ENCODE measurements at regions not wholly inside any gene's neighbourhood (a gene's known extent, or its start where the extent isn't known, plus 50 kb on each side); places are given as distances from the start of the nearest gene placed in this dataset.

GRCh38 chr5:89080467-89081116, 197.6 kb upstream of the MEF2C start:
- TF ChIP-seq EZH2phosphoT487 (IDR thresholded peaks at IDR 0.05; ENCODE audit: borderline replicate concordance, low read length), result no peak
- TF ChIP-seq EZH2 (IDR thresholded peaks at IDR 0.05; ENCODE audit: low read length, unreplicated experiment), result no peak
- no peak for TF ChIP-seq CTCF (conservative IDR thresholded peaks at IDR 0.05; ENCODE audit: low read depth, low read length)
- Histone ChIP-seq H3K79me2 (ENCODE audit: low read length) (no peaks in the 10 kb centered on the region), H2AFZ (ENCODE audit: low read length) (no peak overlapping the region), H3K27me3 (ENCODE audit: low read length) (no peaks in the 10 kb centered on the region), H3K27ac (ENCODE audit: low read length) (no peak overlapping the region), H3K9ac (ENCODE audit: low read length) (no peak overlapping the region), H3K9me2 (replicated peaks; ENCODE audit: low read length) (no peaks in the 10 kb centered on the region), H3F3A (ENCODE audit: low read length, unreplicated experiment) (no peaks in the 10 kb centered on the region), H3K4me3 (ENCODE audit: low read length) (no peak overlapping the region), H3K4me2 (ENCODE audit: low read length) (no peak overlapping the region), H3K9me3 (ENCODE audit: low read length) (no peaks in the 10 kb centered on the region), H3K36me3 (ENCODE audit: low read depth, low read length) (no peaks in the 10 kb centered on the region), H3K4me1 (ENCODE audit: insufficient read depth, low read length) (no peaks in the 10 kb centered on the region), H4K20me1 (ENCODE audit: low read length) (no peaks in the 10 kb centered on the region)
- CTCF ChIA-PET, result no interaction called here
- DNase-seq, result no peak
- BruUV-seq (replicated peaks), result no TSS peak
- intact Hi-C loops (cut with micrococcal nuclease), result no loop called here
- ATAC-seq, result no peak
- POLR2A ChIA-PET (ENCODE audit: unreplicated experiment), result no interaction called here

- no peak for DNase-seq
- Histone ChIP-seq H3K4me2 (ENCODE audit: low read length) (no peak overlapping the region), H3K4me3 (ENCODE audit: low read length) (no peak overlapping the region), H3K27me3 (ENCODE audit: low read length) (no peaks in the 10 kb centered on the region), H3F3A (ENCODE audit: low read length, unreplicated experiment) (no peaks in the 10 kb centered on the region), H3K36me3 (ENCODE audit: low read depth, low read length) (no peaks in the 10 kb centered on the region), H4K20me1 (ENCODE audit: low read length) (no peaks in the 10 kb centered on the region), H3K27ac (ENCODE audit: low read length) (no peak overlapping the region), H3K9me2 (replicated peaks; ENCODE audit: low read length) (no peaks in the 10 kb centered on the region), H2AFZ (ENCODE audit: low read length) (no peak overlapping the region), H3K4me1 (ENCODE audit: insufficient read depth, low read length) (no peaks in the 10 kb centered on the region), H3K79me2 (ENCODE audit: low read length) (no peaks in the 10 kb centered on the region), H3K9me3 (ENCODE audit: low read length) (no peaks in the 10 kb centered on the region), H3K9ac (ENCODE audit: low read length) (no peak overlapping the region)
- TF ChIP-seq EZH2 (IDR thresholded peaks at IDR 0.05; ENCODE audit: low read length, unreplicated experiment), result no peak
- no peak for TF ChIP-seq EZH2phosphoT487 (IDR thresholded peaks at IDR 0.05; ENCODE audit: borderline replicate concordance, low read length)
- TF ChIP-seq CTCF (conservative IDR thresholded peaks at IDR 0.05; ENCODE audit: low read depth, low read length), result no peak
- ATAC-seq, result no peak
- intact Hi-C loops (cut with micrococcal nuclease), result no loop called here
- POLR2A ChIA-PET (ENCODE audit: unreplicated experiment), result no interaction called here
- CTCF ChIA-PET, result interaction anchor here (0.6 kb wide), 1 partner anchor 38 kb away, joined by 3 read pairs; no protein-coding TSS in a partner anchor
- no TSS peak for BruUV-seq (replicated peaks)
Observed at GRCh38 chr5:89072842-89073672, 190.1 kb upstream of the MEF2C start.

- ATAC-seq (no peak), DNase-seq (no peak)
- H3K79me2 ChIP-seq (ENCODE audit: low read length), result no peaks in the 10 kb centered on the region
- no peak overlapping the region for H3K27ac ChIP-seq (ENCODE audit: low read length)
- H2AFZ ChIP-seq (ENCODE audit: low read length), result no peak overlapping the region
- BruUV-seq (replicated peaks), result no TSS peak
- ChIA-PET POLR2A (ENCODE audit: unreplicated experiment) (no interaction called here), CTCF (interaction anchor here (0.6 kb wide), 1 partner anchor 37 kb away, joined by 3 read pairs; no protein-coding TSS in a partner anchor)
- H4K20me1 ChIP-seq (ENCODE audit: low read length), result no peaks in the 10 kb centered on the region
- no peaks in the 10 kb centered on the region for H3K4me1 ChIP-seq (ENCODE audit: insufficient read depth, low read length)
- H3K36me3 ChIP-seq (ENCODE audit: low read depth, low read length), result no peaks in the 10 kb centered on the region
- no peak overlapping the region for H3K4me2 ChIP-seq (ENCODE audit: low read length)
- intact Hi-C loops (cut with micrococcal nuclease), result no loop called here
- no peak overlapping the region for H3K9ac ChIP-seq (ENCODE audit: low read length)
- no peaks in the 10 kb centered on the region for H3K27me3 ChIP-seq (ENCODE audit: low read length)
- no peaks in the 10 kb centered on the region for H3K9me3 ChIP-seq (ENCODE audit: low read length)
- no peaks in the 10 kb centered on the region for H3K9me2 ChIP-seq (replicated peaks; ENCODE audit: low read length)
- no peak for TF ChIP-seq CTCF (conservative IDR thresholded peaks at IDR 0.05; ENCODE audit: low read depth, low read length)
- TF ChIP-seq EZH2phosphoT487 (IDR thresholded peaks at IDR 0.05; ENCODE audit: borderline replicate concordance, low read length), result no peak
- TF ChIP-seq EZH2 (IDR thresholded peaks at IDR 0.05; ENCODE audit: low read length, unreplicated experiment), result no peak
- no peak overlapping the region for H3K4me3 ChIP-seq (ENCODE audit: low read length)
- no peaks in the 10 kb centered on the region for H3F3A ChIP-seq (ENCODE audit: low read length, unreplicated experiment)
Observed at GRCh38 chr5:89071941-89072331, 189.0 kb upstream of the MEF2C start.

All from PC-3 (cell line).